ENCODE measurements at regions not wholly inside any gene's neighbourhood (a gene's known extent, or its start where the extent isn't known, plus 50 kb on each side); places are given as distances from the start of the nearest gene placed in this dataset.

GRCh38 chr2:575030-575726 is 102.0 kb downstream of the TMEM18 start:
- no peak for DNase-seq (ENCODE audit: low read depth)

DNA sequence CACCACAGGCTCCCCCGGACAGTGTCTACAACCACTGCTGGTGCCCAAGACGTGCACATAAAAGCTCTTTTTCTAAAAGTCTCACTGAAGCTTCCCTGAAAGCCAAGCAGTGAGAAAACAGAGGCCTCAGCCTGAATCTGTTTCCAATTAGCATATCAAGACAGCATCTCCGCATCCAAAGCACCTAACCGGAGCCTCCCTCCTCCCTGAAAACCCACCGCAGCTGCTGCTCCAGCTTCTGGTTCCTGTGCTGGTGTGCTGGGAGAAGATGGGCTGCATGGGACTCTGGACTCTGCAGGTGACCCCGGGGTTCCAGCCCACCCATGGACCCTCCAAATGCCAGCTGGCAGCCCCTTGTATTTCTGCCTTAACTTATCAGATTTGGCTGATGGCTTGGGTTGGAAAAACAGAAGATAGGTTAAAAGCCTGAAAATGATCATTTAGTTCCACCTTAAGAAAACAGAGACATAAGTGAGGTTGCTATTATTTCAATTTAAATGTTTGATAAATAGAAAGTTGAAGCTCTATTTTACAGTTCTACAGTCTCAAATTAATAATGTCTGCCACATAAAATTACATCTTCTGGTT is 103.3 kb downstream of the TMEM18 start:
- DNase-seq (ENCODE audit: low read depth) = no peak

DNA sequence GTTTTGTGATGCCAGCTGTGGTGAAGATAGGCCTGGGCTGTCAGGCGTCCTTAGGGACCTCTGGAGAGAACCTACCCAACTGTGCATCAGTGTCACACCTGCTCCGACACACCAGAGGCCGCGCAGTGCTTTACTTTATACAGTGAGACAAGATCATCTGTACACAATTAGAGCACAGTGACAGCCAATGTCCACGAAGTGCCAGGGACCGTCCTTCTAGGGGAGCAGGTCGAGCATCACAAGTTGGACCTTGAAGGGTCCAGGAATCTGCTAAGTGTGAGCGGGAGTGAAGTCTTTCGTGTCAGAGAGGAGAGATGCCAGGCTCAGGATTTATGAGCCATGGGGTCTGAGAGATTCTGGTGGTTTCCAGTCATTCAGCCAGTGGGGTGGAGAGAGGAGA is 104.2 kb downstream of the TMEM18 start:
- DNase-seq (ENCODE audit: low read depth) = no peak

GRCh38 chr2:569681-570080 is 107.5 kb downstream of the TMEM18 start:
- no peak for DNase-seq (ENCODE audit: low read depth)

GRCh38 chr2:568639-569235 is 108.5 kb downstream of the TMEM18 start:
- no peak for DNase-seq (ENCODE audit: low read depth)

DNA sequence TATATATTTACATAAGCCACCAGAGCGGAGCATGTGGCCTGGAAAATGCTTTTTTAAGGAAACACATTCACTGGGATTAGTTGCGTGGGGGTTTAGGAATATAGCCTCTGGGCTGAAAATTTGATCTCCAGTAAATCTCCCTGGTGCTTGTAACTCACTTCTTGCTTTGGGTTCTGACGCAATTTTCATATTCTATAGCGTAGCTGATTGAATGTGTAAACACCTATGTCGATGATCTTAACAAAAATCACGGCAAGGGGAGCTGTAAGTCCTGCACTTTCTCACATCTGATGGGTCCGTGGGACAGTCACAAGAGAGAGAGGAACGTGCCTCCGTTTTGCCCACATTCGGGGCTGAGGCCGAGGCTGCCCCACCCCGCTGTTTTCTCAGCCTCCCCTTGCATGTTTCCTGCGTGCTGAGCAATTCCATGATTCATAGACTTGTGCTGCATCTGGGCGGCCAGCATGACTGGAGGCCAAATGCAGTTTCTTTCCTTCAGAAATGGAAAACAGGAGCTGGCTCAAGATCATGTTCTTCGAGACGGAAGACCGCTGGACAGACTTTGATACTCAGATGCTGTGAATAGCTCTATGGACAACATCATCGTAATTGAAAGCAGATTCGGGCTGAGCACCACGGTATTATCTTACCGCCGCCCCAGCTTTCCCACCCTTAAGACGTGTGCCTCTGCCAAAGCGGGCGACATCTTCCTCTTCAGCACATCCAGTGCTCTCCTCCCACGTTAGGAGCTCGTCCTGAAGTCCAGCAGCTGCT is 109.2 kb downstream of the TMEM18 start:
- no peak for DNase-seq (ENCODE audit: low read depth)

DNA sequence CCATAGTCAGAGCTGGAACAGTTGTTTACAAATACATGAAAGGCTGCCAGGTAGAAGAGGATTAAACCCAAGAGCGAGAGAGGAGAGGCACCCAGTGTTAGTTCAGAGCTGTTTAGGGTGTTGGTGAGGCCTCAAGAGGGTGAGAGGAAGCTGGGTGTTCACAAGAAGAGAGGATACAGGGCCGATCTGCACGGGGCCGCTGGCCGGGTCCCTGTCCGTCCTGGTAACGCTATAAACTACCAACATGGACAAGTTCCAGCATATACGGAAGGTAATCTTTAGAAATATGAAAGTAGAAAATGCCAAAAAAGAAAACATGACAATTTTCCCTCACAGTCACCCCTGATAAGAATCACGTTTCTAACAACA is 109.7 kb downstream of the TMEM18 start:
- DNase-seq (ENCODE audit: low read depth) = no peak

DNA sequence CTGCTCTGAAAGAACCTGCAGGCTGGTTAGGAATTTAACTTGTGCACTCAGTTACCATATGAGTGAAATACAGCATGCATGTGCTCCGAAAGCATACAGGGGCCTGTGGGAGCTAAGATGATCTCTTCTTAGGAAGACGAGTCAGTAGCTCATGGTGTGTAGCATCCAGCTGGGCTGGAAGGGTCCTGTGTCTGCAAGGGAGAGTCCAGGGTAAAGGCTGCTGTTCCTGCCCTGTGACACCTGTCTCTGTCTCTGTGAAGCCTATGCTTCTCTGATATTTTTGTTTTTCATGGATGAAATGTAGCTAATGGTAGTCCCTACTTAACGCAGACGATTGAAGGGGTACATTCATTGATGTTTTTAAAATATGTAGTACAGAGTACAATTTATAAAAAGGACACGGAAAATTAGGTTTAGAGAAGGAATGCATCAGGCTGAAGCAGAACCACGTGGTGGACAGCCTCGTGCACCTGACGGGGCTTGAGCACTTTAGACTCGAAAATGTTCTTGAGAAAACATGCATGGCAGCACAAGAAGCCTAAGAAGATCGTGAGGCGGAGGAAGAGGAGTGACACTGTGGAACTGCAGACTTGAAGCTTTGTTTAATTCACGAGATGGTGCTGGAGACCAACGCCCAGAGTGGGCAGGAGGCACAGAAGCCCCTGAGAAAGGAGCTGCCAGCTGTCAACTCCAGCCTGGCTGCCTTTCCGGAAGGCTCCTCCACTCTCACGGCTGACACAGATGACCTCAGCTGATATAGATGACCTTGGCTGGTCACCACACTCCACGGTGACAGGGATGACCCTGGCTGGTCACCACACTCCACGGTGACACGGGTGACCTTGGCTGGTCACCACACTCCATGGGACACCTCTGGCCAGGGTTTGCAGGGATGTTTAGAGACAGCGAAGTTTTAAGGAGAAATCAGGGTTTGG is 110.6 kb downstream of the TMEM18 start:
- DNase-seq (ENCODE audit: low read depth) = no peak

- DNase-seq (ENCODE audit: low read depth) = no peak
These were observed 112.6 kb downstream of the TMEM18 start for GRCh38 chr2:564471-565181.

GRCh38 chr2:563512-563911 is 113.7 kb downstream of the TMEM18 start:
- no peak for DNase-seq (ENCODE audit: low read depth)

- no peak for DNase-seq (ENCODE audit: low read depth)
These were observed 114.5 kb downstream of the TMEM18 start for GRCh38 chr2:562391-563364.

DNA sequence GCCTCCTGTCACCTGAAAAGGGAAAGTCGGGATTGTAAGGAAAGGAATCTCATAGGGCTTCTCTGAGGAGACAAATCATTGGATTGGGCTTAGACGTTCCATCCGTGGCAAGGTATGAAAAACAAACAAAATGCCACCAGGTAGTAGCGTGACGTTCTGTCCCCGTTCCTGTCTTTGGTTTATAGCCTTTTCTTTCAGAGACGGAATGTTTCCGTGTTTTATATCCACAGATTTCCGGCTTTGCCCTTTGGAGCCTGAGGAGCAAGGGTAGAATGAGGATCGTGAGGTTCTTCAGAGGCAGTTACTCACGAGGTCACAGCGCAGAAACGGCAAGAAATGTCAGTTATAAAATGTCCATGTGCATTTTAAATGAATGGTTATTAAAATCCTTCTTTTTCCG is 118.3 kb downstream of the TMEM18 start:
- no peak for DNase-seq (ENCODE audit: low read depth)

GRCh38 chr2:558302-558642 is 118.9 kb downstream of the TMEM18 start:
- DNase-seq (ENCODE audit: low read depth) = no peak

- no peak for DNase-seq (ENCODE audit: low read depth)
These were observed 119.4 kb downstream of the TMEM18 start for GRCh38 chr2:557635-558301.

DNA sequence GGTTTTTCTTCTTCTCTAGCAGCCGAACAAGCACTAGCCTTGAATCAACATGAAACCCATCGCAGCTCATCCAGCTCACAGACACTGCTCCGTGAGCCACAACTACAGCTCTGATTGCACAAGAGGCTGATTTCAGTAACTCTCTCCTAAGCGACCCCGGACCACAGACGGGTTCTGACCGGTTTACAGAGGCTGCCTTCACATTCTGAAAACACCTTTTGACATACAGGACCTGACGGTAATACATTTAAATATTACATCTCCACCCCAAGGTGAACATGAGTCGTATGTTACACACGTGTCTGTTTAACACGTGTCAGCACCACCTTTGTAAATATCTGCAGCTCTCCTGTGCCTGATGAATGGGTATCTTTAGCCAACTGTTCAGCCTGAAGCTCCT is 120.7 kb downstream of the TMEM18 start:
- DNase-seq (ENCODE audit: low read depth) = no peak

- no peak for DNase-seq (ENCODE audit: low read depth)
These were observed 121.9 kb downstream of the TMEM18 start for GRCh38 chr2:555164-555922.

DNA sequence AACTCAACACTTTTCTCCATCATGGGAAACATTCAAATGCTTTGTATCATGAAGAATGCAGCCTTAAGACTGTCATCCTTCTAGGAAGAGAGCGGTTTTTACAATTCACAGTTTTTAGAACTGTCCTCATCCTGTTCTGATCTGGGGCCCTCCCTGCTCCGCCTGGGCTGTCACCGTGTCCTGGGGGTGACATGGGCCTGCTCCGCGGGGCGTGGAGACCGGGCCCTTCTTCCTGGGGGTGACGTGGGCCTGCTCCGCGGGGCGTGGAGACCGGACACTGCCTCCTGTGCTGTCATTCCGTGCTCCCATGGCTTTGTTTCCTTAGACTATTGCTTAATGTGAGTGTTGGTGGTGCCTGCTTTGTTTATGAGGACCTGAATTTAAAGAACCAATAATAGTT is 122.8 kb downstream of the TMEM18 start:
- no peak for DNase-seq (ENCODE audit: low read depth)

DNA sequence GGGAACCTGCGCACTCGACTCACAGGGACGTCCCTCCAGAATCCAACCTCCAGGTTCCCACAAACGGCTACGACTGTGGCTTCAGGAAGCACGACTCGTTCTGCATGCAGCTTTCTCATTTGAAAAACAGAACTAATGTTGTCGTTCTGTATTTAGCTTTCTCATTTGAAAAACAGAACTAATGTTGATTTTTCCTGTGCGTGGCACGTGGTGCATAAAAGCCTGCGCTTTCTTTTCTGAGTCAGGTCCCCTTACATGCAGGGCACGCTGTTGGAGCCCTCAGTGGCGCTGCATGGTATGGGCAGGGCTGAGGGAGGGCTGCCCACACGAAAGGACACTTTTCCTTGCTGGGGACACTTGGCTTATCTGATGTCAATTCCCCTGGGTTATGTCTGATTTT is 124.3 kb downstream of the TMEM18 start:
- DNase-seq (ENCODE audit: low read depth) = no peak

DNA sequence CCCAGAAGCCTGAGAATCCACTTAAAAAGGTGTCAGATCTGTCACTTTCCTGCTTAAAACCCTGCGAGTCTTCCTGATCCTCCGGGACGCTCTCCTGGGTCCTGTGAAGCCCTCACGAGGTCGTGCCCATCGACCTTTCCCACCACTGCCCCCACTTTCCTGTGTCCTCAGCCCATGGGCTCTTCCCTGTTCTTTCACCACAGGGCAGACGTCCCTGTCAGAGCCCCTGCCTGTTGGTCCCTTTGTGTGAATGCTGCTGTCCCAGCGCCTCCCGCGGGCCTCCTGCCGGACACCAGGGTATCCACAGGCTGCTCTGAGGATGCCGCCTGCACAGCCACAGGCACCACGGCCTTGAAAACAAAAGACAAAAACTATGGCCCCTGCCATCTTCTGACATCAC is 125.6 kb downstream of the TMEM18 start:
- no peak for DNase-seq (ENCODE audit: low read depth)

All from stimulated activated CD8-positive, alpha-beta memory T cell treated with anti-CD3 and anti-CD28 coated beads, Interleukin-4, amount 100 ng/mL, for 24 hours (primary cell).